ENCODE measurements at regions not wholly inside any gene's neighbourhood (a gene's known extent, or its start where the extent isn't known, plus 50 kb on each side); places are given as distances from the start of the nearest gene placed in this dataset.

GRCh38 chr14:56989359-56989758 lies 179.1 kb upstream of the OTX2 start:
- TF ChIP-seq, protein P1, sequence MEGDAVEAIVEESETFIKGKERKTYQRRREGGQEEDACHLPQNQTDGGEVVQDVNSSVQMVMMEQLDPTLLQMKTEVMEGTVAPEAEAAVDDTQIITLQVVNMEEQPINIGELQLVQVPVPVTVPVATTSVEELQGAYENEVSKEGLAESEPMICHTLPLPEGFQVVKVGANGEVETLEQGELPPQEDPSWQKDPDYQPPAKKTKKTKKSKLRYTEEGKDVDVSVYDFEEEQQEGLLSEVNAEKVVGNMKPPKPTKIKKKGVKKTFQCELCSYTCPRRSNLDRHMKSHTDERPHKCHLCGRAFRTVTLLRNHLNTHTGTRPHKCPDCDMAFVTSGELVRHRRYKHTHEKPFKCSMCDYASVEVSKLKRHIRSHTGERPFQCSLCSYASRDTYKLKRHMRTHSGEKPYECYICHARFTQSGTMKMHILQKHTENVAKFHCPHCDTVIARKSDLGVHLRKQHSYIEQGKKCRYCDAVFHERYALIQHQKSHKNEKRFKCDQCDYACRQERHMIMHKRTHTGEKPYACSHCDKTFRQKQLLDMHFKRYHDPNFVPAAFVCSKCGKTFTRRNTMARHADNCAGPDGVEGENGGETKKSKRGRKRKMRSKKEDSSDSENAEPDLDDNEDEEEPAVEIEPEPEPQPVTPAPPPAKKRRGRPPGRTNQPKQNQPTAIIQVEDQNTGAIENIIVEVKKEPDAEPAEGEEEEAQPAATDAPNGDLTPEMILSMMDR (IDR thresholded peaks at IDR 0.05) = no peak
- TF ChIP-seq EZH2phosphoT487 (IDR thresholded peaks at IDR 0.05) = no peak

All from neural progenitor cell (in vitro differentiated cells).